GM18870 (cell line): ENCODE measurements at regions not wholly inside any gene's neighbourhood (a gene's known extent, or its start where the extent isn't known, plus 50 kb on each side); places are given as distances from the start of the nearest gene placed in this dataset.
A peak's percentile ranks its signal among the peaks of the same experiment; 100 is the strongest.

Experiments used
- ATAC-seq: cut with Tn5 transposase; IDR thresholded peaks from one replicate; pipeline ENCODE4 v1.9.1; 2021; ENCODE audit warnings: moderate library complexity; ENCODE audit not compliant: unreplicated experiment

DNA sequence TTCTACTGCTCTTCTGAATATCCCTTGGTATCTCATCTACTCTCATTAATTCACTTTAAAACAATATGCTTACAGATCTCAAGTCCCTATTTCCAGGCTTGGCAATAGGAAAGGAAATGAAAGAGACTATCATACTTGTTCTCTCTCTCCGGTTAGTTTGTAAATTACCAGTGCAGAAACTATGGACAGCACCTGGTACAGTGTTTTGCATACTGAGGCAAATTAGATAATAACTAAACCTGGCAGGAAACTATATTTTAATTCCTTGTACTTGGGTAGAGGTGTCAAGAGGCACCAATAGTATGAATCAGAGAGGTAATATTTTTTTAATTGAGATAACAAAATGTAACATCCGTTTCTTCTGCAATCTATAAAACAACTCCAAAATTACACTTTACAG is 97.7 kb upstream of the TMEM196 start:
- ATAC-seq, result no peak

DNA sequence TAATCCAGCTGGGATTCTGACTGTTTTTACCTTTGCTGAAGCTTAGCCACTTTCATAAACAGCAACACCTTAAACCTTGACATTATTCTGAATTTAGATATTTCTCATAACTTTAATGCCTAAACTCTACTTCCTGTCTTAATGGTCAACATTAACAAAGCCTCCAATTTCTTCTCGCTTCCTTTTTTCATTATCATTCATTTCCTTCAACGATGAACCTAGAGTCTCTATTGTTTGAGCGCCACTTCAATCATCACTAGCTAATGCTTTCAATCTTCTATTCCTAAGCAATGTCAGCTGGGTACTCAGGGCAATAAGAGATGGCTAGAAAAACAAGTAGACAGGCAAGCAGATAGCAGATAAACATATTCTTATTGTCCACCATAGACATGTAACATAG is 96.6 kb upstream of the TMEM196 start:
- ATAC-seq, result peak; percentile 66

DNA sequence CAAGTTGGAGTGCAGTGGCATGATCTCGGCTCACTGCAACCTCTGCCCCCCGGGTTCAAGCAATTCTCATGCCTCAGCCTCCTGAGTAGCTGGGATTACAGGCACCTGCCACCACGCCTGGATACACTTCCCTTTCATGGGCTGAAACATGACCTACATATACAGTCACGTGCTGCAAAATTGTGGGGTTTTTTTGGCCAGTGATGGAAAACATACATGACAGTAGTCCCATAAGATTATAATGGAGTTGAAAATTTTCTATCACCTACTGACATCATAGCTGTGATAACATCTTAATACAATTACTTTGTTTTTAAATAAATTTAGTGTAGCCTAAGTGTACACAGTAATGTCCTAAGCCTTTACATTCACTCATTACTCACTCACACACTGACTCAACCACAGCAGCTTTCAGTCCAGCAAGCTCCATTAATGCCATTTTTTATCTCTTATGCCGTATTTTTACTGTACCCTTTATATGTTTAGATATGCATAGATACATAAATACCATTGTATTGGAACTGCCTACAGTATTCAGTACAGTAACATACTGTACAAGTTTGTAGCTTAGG is 79.9 kb upstream of the TMEM196 start:
- no peak for ATAC-seq

DNA sequence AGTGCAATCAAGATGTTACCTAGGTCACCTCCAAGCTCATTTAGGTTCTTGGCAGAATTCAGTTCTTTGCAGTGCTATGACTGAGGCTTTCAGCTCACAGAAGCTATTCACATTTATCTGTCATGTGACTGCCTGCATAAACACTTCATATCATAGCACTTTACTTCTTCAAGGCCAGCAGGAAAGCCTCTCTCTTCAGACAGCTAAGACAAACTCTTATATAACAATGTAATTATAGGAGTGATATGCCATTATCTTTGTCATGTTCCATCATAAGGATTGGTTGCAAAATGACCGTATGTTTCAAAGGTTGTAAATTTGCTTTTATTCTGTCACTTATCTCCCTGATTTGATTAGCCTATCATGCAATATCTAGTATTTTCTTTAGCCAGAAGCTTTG is 78.8 kb upstream of the TMEM196 start:
- no peak for ATAC-seq

DNA sequence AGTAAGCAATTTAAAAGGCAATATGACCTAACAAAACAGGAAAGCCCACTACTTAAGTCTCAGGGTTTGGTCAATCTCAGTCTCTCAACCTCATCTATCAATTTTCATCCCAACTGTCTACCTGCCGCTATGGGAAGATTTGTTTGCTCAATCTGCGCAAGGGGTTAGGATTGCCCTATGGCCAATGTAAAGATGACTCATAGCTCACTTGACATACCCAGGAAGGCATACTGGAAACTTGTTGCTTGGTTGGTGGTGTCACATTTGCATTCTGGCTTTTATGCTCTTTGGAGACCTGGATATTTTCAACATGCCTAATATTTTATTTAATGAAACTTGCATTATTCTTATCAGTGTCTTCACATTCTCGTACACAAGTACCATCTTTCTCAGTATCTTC is 78.1 kb upstream of the TMEM196 start:
- ATAC-seq, result no peak

DNA sequence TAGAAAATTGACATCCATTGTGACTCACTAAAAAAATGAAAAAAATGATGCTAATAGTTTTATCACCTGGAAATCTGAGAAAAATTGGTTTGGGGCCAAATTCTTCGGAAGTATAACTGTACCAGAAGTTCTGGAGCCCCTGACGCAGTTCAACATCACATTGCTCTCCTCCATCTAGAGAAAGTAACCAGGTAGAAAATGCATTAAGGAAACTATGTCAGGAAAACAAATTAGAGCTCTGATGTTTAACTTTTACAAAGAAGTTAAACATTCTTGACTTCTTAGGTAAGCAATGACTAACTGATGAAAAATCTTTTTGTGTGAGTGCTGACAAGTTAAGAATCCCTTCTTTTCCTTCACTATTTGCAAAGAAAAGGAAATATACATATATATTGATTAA is 61.1 kb upstream of the TMEM196 start:
- no peak for ATAC-seq

DNA sequence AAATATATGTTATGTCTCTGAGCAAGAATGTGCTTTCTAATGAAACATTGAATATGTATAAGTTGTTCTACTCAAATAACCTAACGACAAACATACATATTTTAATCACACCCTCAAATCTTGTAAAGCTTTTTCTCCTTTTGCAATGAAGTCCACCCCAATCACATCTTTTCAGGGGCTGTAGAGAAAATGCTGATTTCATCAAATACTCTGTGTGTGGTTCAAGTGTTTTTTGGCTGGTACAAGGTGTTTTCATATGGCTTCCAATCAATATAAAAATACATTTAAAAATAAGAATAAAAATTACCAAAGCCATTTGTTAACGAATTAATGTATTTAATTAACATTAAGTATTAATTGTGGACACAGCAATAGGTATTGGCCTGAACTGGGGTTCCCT is 57.2 kb upstream of the TMEM196 start:
- no peak for ATAC-seq
